BLaER1 (cell line): ENCODE measurements at regions not wholly inside any gene's neighbourhood (a gene's known extent, or its start where the extent isn't known, plus 50 kb on each side); places are given as distances from the start of the nearest gene placed in this dataset.

Experiments
- H3K27ac ChIP-seq: shearing (Covaris generic); formaldehyde crosslinking; 2 replicates; pipeline ENCODE4 v1.8.1; 2022
- H3K27me3 ChIP-seq: shearing (Covaris generic); formaldehyde crosslinking; 2 replicates; pipeline ENCODE4 v1.8.1; 2022
- H3K36me3 ChIP-seq: shearing (Covaris generic); formaldehyde crosslinking; 2 replicates; pipeline ENCODE4 v1.8.1; 2022
- H3K4me1 ChIP-seq: shearing (Covaris generic); formaldehyde crosslinking; 2 replicates; pipeline ENCODE4 v1.8.1; 2022
- H3K4me2 ChIP-seq: shearing (Covaris generic); formaldehyde crosslinking; 2 replicates; pipeline ENCODE4 v1.8.1; 2022
- H3K4me3 ChIP-seq: shearing (Covaris generic); formaldehyde crosslinking; 2 replicates; pipeline ENCODE4 v1.8.1; 2022
- H3K9ac ChIP-seq: shearing (Covaris generic); formaldehyde crosslinking; 2 replicates; pipeline ENCODE4 v1.8.1; 2022
- H3K9me3 ChIP-seq: shearing (Covaris generic); formaldehyde crosslinking; 2 replicates; pipeline ENCODE4 v1.8.1; 2022
- H4K20me1 ChIP-seq: shearing (Covaris generic); formaldehyde crosslinking; 2 replicates; pipeline ENCODE4 v1.8.1; 2022
- Cebpa-rat ChIP-seq: shearing (Covaris generic); IDR thresholded peaks from 2 replicates; pipeline ENCODE4 v1.8.1; 2022

DNA sequence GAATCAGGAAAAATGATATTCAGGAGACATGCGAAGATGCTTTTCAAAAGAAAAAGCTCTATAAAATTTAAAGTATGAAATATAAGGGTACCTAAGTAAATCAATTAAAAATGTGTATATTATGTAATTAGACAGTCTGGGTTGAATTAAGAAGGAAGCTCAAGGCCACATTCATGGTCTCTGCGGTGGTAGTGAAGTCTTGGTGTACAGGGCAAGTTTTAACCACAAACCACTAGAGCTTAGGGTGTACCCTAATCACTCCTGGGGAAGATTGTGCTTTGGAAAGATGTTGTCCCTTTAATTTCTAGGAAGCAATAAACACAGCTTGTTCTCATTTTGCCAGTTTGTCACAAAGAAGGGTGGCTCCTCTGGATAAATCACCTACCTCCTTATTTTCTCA, 287.2 kb upstream of the ZNF608 start:
- Histone ChIP-seq H3K4me1 (peaks cover 31% of the 10 kb centered on the region), H3K4me2 (peak overlapping the region; percentile 9; the same call in 1 of the 2 replicates), H3K27ac (no peak overlapping the region), H3K9me3 (peaks cover 11% of the 10 kb centered on the region), H4K20me1 (no peaks in the 10 kb centered on the region), H3K9ac (no peak overlapping the region), H3K4me3 (no peak overlapping the region), H3K36me3 (no peaks in the 10 kb centered on the region), H3K27me3 (no peaks in the 10 kb centered on the region)
- TF ChIP-seq Cebpa-rat = no peak

DNA sequence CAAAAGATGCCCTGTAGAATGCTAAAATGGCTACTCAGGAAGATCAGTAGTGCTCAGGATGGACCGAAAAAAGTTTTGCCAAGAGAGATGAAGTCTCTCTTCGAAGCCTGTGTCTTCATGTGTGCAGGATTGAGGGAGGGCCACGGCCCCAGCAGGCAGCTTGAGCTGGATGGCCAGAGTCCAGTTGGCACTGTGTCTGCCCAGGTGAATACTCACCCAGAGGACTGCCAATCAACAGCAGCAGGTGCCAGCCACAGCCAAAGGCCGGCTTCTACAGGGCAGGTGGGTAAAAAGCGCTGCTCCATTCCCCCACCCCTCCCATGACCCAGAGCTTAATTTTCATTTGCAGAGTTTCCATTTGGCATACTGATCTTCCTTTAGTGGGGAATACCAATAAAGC, 287.9 kb upstream of the ZNF608 start:
- Histone ChIP-seq H3K4me2 (no peak overlapping the region), H3K4me1 (peaks cover 34% of the 10 kb centered on the region), H3K4me3 (no peak overlapping the region), H3K9me3 (peaks cover 11% of the 10 kb centered on the region), H3K27ac (no peak overlapping the region), H3K9ac (no peak overlapping the region), H3K27me3 (no peaks in the 10 kb centered on the region), H3K36me3 (no peaks in the 10 kb centered on the region), H4K20me1 (no peaks in the 10 kb centered on the region)
- no peak for TF ChIP-seq Cebpa-rat

DNA sequence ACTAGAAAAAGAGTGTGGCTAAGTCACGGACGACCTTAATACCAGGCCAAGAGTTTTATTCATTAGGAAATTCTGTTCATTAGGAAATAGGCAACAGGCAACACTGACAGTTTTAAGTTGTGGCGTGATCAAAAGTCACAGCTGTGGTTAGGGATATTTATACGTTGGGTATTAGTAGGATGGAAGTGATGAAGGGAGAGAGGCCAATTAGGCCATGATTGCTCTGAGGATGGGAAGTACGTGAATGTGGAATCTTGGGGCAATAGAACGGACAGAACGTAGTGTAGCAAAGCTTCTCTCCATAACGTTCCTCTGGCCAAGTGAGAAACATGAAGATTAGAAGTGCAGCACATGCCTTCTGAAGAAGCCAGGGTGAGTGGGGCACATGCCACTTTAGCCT, 290.1 kb upstream of the ZNF608 start:
- H3K36me3 ChIP-seq = no peaks in the 10 kb centered on the region
- no peak overlapping the region for H3K9ac ChIP-seq
- peak overlapping the region; percentile 25 for H3K4me2 ChIP-seq
- no peak for TF ChIP-seq Cebpa-rat
- H3K27ac ChIP-seq = no peak overlapping the region
- H3K9me3 ChIP-seq = peaks cover 11% of the 10 kb centered on the region
- no peaks in the 10 kb centered on the region for H3K27me3 ChIP-seq
- no peak overlapping the region for H3K4me3 ChIP-seq
- no peaks in the 10 kb centered on the region for H4K20me1 ChIP-seq
- peaks cover 34% of the 10 kb centered on the region for H3K4me1 ChIP-seq

DNA sequence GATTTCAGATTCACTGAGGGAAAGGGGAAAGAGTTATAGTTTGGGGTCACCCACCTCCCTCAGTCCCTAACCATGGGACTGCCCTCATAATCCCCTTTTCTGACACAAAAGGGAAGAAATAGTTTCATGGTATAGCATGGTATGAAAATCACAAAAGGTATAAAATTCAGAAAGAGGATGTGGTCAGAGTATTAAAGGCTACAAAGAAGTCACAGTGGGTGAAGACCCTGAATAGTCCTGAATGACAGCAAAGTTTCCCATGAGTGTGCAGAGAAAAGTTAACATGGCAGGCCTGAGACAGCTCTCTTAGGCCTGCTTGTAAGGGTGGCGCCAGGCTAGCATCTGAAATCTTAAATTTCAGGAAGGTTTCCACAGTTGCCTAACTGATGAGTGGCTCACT, 290.6 kb upstream of the ZNF608 start:
- no peaks in the 10 kb centered on the region for H3K27me3 ChIP-seq
- no peaks in the 10 kb centered on the region for H3K36me3 ChIP-seq
- H3K4me2 ChIP-seq = peak overlapping the region; percentile 25
- H3K9me3 ChIP-seq = peaks cover 11% of the 10 kb centered on the region
- peaks cover 34% of the 10 kb centered on the region for H3K4me1 ChIP-seq
- H3K27ac ChIP-seq = no peak overlapping the region
- H3K4me3 ChIP-seq = no peak overlapping the region
- TF ChIP-seq Cebpa-rat = no peak
- no peaks in the 10 kb centered on the region for H4K20me1 ChIP-seq
- no peak overlapping the region for H3K9ac ChIP-seq

DNA sequence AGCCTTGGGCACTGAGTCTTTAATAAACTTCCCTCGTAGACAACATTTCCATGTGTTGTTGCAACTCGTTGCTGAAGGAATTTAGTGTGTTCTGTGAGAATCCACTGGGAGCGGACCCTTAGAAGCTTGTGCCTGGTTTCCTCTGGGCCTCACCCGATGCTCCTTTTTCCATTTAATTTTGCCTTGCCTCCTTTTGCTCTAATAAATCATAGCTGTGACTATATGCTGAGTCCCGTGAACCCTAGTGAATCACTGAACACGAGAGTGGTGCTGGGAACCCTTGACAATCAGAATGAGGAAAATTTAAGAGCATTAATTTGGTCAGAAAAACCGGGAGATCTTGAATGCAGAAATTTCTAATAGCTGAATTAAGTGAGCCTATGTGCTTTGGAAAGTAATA, 291.1 kb upstream of the ZNF608 start:
- Histone ChIP-seq H3K4me1 (peaks cover 34% of the 10 kb centered on the region), H4K20me1 (no peaks in the 10 kb centered on the region), H3K4me2 (peak overlapping the region; percentile 25), H3K36me3 (no peaks in the 10 kb centered on the region), H3K27me3 (no peaks in the 10 kb centered on the region), H3K9ac (no peak overlapping the region), H3K4me3 (no peak overlapping the region), H3K9me3 (peaks cover 11% of the 10 kb centered on the region), H3K27ac (no peak overlapping the region)
- TF ChIP-seq Cebpa-rat = no peak

DNA sequence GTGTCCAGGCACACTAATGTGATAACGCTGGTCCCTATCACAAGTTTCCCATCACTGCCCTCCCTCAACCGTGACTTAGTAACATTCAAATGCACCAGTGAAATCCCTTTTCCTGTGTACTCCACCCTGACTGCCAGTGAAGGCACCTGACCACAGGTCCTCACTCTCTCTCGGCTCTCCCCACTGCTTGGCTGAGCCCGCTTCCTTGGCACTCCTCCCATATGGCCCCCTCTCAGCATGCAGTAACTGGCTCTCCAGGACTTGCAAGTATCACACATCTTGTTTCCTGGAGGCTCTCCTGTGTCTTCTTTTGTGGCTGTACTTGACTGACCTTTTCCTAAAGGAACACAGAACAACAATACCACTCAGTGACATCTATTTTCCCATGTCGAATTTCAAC, 292.0 kb upstream of the ZNF608 start:
- no peak overlapping the region for H3K4me3 ChIP-seq
- H3K27me3 ChIP-seq = no peaks in the 10 kb centered on the region
- H3K36me3 ChIP-seq = no peaks in the 10 kb centered on the region
- no peak overlapping the region for H3K27ac ChIP-seq
- H3K9me3 ChIP-seq = peaks cover 11% of the 10 kb centered on the region
- no peaks in the 10 kb centered on the region for H4K20me1 ChIP-seq
- no peak overlapping the region for H3K4me2 ChIP-seq
- TF ChIP-seq Cebpa-rat = no peak
- H3K9ac ChIP-seq = no peak overlapping the region
- peaks cover 34% of the 10 kb centered on the region for H3K4me1 ChIP-seq

DNA sequence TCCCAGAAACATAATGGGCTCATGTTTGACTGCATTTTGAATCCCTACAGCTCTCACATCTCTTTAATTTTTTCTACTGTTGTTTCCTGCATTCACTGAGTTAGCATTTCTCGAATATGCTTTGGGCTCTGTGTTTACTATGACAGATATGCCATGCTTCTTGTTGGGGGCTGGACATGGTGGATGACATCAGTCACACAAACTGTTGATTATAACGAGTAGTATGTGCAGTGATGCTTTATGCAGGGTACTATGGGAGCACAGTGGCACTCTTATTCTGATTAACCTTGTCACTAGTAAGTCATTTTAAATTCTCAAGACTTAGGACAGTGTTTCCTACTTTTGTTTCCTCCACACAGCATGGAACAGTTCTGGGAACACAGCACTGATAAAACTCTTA, 295.4 kb upstream of the ZNF608 start:
- no peak overlapping the region for H3K27ac ChIP-seq
- TF ChIP-seq Cebpa-rat = no peak
- H3K9ac ChIP-seq = no peak overlapping the region
- no peak overlapping the region for H3K4me3 ChIP-seq
- H3K36me3 ChIP-seq = no peaks in the 10 kb centered on the region
- H3K27me3 ChIP-seq = no peaks in the 10 kb centered on the region
- H3K9me3 ChIP-seq = peaks cover 4% of the 10 kb centered on the region; the same call in 1 of the 2 replicates
- H3K4me2 ChIP-seq = no peak overlapping the region
- no peaks in the 10 kb centered on the region for H4K20me1 ChIP-seq
- H3K4me1 ChIP-seq = peaks cover 30% of the 10 kb centered on the region

DNA sequence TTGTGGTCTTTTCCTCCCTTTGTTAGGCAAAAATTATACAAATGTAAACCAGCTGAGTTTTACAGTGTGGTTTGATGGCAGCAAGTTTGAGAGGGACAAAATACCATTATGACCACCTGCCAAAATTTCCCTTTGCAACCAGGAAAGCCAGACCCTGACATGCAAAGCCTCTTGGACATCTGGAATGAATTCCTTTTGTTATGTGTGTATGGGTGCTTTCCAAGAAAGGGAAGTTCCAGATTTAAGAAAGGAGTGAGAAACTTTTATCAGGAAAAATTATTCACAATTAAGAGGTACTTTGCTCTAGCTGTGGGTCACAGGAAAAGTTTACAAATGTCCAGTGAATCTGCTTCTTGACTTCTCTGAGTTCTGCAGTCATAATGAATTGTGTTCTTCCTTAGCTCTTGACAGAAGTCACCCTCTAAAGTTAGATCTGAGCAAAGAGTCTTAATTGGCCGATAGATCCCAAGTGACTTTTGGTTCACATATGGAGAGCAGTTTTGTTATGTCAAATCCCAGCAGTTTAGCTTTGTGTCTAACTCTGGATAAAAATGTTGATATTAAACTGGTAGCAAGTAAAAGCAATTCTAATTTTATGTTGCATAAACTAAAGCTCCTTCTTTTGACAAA, 295.9 kb upstream of the ZNF608 start:
- no peaks in the 10 kb centered on the region for H4K20me1 ChIP-seq
- no peaks in the 10 kb centered on the region for H3K27me3 ChIP-seq
- no peak for TF ChIP-seq Cebpa-rat
- no peak overlapping the region for H3K9ac ChIP-seq
- no peak overlapping the region for H3K4me2 ChIP-seq
- H3K4me1 ChIP-seq = peaks cover 24% of the 10 kb centered on the region
- H3K9me3 ChIP-seq = peaks cover 4% of the 10 kb centered on the region; the same call in 1 of the 2 replicates
- no peaks in the 10 kb centered on the region for H3K36me3 ChIP-seq
- no peak overlapping the region for H3K27ac ChIP-seq
- no peak overlapping the region for H3K4me3 ChIP-seq

DNA sequence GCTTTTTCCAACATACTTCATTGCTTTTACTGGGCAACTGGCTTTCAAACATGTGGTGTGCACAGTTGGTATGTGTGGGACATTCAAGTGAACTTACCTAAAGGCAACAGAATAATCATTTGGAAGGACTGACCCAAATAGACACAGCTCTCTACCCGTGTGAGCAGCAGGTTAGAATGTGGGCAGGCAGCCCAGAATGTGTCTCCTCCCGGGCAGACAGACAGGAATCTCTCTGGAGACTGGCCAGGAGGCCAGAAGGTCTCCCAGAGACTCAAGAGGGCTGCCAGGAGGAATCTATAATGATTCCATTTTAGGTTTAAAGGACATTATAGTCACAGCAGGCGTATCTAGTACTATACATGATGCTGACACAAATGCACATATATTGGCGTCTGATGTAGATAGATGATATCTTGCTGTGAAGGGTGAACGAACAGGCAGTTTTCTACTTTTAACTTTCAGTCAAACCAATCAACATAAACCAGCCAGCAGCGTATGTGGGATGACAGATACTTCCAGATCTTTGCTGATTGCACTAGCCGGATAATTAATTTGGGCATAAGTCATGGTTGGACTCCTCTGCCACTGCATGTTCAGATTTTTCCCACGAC, 297.4 kb upstream of the ZNF608 start:
- H3K4me3 ChIP-seq = no peak overlapping the region
- H3K9ac ChIP-seq = no peak overlapping the region
- H3K36me3 ChIP-seq = no peaks in the 10 kb centered on the region
- H4K20me1 ChIP-seq = no peaks in the 10 kb centered on the region
- H3K4me1 ChIP-seq = peaks cover 11% of the 10 kb centered on the region
- H3K9me3 ChIP-seq = no peaks in the 10 kb centered on the region
- no peaks in the 10 kb centered on the region for H3K27me3 ChIP-seq
- H3K4me2 ChIP-seq = no peak overlapping the region
- TF ChIP-seq Cebpa-rat = no peak
- H3K27ac ChIP-seq = no peak overlapping the region

DNA sequence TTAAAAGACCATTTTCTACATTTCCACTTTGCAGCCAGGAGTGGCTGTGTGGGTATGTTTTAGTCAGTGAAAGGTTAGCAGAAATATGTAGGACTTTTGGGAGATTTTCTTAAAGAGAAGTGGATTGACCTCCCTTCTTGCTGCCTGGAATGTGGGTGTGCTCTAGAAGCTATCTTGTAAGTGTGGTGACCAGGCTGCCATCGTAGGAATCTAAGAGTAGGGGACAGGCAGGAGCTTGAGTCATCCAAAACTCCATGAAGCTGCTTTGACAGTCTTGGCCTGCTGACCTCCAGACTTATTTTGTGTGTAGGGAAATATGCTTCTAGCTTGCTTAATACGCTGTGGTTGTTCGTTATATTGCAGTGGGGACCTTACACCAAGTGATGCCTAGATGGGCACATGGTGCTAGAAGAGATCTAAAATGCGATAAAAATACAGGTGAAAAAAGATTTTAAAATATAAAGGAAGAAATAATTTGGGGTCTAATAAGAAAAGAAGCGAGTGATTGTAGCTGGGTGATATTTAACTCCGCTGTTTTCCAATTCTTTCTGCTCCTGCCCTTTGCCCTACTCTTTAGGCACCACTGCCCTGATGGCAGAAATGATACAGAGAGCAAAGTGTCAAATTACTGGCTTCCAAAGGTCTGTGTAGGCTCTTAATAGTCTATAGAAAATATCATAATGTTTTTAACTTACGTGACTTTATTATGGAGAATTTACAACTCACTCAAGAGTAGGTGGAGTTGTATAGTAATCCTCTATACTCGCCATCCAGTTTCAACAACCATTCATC, 298.2 kb upstream of the ZNF608 start:
- H3K4me3 ChIP-seq = no peak overlapping the region
- no peaks in the 10 kb centered on the region for H4K20me1 ChIP-seq
- H3K9ac ChIP-seq = no peak overlapping the region
- no peak overlapping the region for H3K27ac ChIP-seq
- H3K9me3 ChIP-seq = no peaks in the 10 kb centered on the region
- TF ChIP-seq Cebpa-rat = no peak
- H3K4me1 ChIP-seq = peaks cover 10% of the 10 kb centered on the region
- no peaks in the 10 kb centered on the region for H3K36me3 ChIP-seq
- no peak overlapping the region for H3K4me2 ChIP-seq
- H3K27me3 ChIP-seq = no peaks in the 10 kb centered on the region
